BE2C (cell line): ENCODE measurements at regions not wholly inside any gene's neighbourhood (a gene's known extent, or its start where the extent isn't known, plus 50 kb on each side); places are given as distances from the start of the nearest gene placed in this dataset.
"Not testable (repeated sequence)": the region's sequence is repeated elsewhere in the genome, so short reads cannot be mapped to it uniquely, and the experiment has no call there.

Experiments
- DNase-seq: peaks from one replicate; pipeline ENCODE4 v3.0.0-alpha.2; 2020
- H3K27me3 ChIP-seq: fragments of 250-450 bp; sonication (Bioruptor Pico); 2 replicates; pipeline ENCODE4 v1.5.1; 2020; ENCODE audit warnings: mild to moderate bottlenecking
- H3K36me3 ChIP-seq: fragments of 250-450 bp; sonication (Bioruptor Pico); 2 replicates; pipeline ENCODE4 v1.5.1; 2020; ENCODE audit warnings: mild to moderate bottlenecking
- H3K4me1 ChIP-seq: fragments of 250-450 bp; sonication (Bioruptor Pico); 2 replicates; pipeline ENCODE4 v1.5.1; 2020
- H3K4me3 ChIP-seq: 2 replicates; pipeline ENCODE4 v1.5.1; 2011; ENCODE audit warnings: low read depth, low read length
- H3K9me3 ChIP-seq: fragments of 250-450 bp; sonication (Bioruptor Pico); 2 replicates; pipeline ENCODE4 v1.5.1; 2020
- CTCF ChIP-seq: IDR thresholded peaks from 2 replicates; pipeline ENCODE4 v1.5.1; 2012; ENCODE audit warnings: mild to moderate bottlenecking, low read depth, low read length

- H3K4me3 ChIP-seq, H3K4me1 ChIP-seq, H3K36me3 ChIP-seq, DNase-seq, H3K9me3 ChIP-seq, H3K27me3 ChIP-seq: not testable (repeated sequence)
Observed at GRCh38 chr21:13984728-13985127, 226.0 kb downstream of the LIPI start.

GRCh38 chr21:13981176-13982087, 229.3 kb downstream of the LIPI start:
- not testable (repeated sequence) for H3K4me1 ChIP-seq, H3K27me3 ChIP-seq, DNase-seq, H3K4me3 ChIP-seq, H3K9me3 ChIP-seq, H3K36me3 ChIP-seq

- DNase-seq, result peak; percentile 77
- TF ChIP-seq CTCF, result peak; percentile 43
Observed at GRCh38 chr21:13980115-13980662, 230.6 kb downstream of the LIPI start.

GRCh38 chr21:13979608-13980007, 231.1 kb downstream of the LIPI start:
- not testable (repeated sequence) for H3K4me1 ChIP-seq, H3K9me3 ChIP-seq, H3K36me3 ChIP-seq, H3K27me3 ChIP-seq, DNase-seq
- H3K4me3 ChIP-seq, result peak overlapping the region; percentile 40

More at GRCh38 chr21:13980115-13980662, 230.6 kb downstream of the LIPI start:
- H3K4me1 ChIP-seq, H3K27me3 ChIP-seq, H3K9me3 ChIP-seq, H3K36me3 ChIP-seq: not testable (repeated sequence)
- H3K4me3 ChIP-seq, result peak overlapping the region; percentile 40

- not testable (repeated sequence) for H3K27me3 ChIP-seq, H3K4me3 ChIP-seq, H3K4me1 ChIP-seq, H3K9me3 ChIP-seq, DNase-seq, H3K36me3 ChIP-seq
Observed at GRCh38 chr21:13974582-13974981, 236.2 kb downstream of the LIPI start.

GRCh38 chr21:13969853-13970252, 240.9 kb downstream of the LIPI start:
- H3K36me3 ChIP-seq, H3K9me3 ChIP-seq, H3K27me3 ChIP-seq, H3K4me1 ChIP-seq, DNase-seq, H3K4me3 ChIP-seq: not testable (repeated sequence)

- not testable (repeated sequence) for H3K9me3 ChIP-seq, H3K27me3 ChIP-seq, H3K36me3 ChIP-seq, DNase-seq, H3K4me1 ChIP-seq, H3K4me3 ChIP-seq
Observed at GRCh38 chr21:13969002-13969401, 241.8 kb downstream of the LIPI start.

- H3K4me3 ChIP-seq, H3K36me3 ChIP-seq, DNase-seq, H3K9me3 ChIP-seq, H3K27me3 ChIP-seq, H3K4me1 ChIP-seq: not testable (repeated sequence)
Observed at GRCh38 chr21:13963259-13963658, 247.5 kb downstream of the LIPI start.

- no peak for DNase-seq
- H3K9me3 ChIP-seq, result no peaks in the 10 kb centered on the region
- H3K27me3 ChIP-seq, result no peaks in the 10 kb centered on the region
- no peak overlapping the region for H3K4me3 ChIP-seq
- no peaks in the 10 kb centered on the region for H3K4me1 ChIP-seq
- TF ChIP-seq CTCF, result no peak
- no peaks in the 10 kb centered on the region for H3K36me3 ChIP-seq
Observed at GRCh38 chr21:13937236-13937635, 273.5 kb downstream of the LIPI start.

GRCh38 chr21:13936033-13936937, 274.5 kb downstream of the LIPI start:
- H3K27me3 ChIP-seq, H3K4me1 ChIP-seq, H3K36me3 ChIP-seq, H3K9me3 ChIP-seq, H3K4me3 ChIP-seq: not testable (repeated sequence)
- DNase-seq, result peak; percentile 4

GRCh38 chr21:13935396-13936032, 275.2 kb downstream of the LIPI start:
- not testable (repeated sequence) for H3K36me3 ChIP-seq, H3K4me1 ChIP-seq, H3K27me3 ChIP-seq, H3K4me3 ChIP-seq, H3K9me3 ChIP-seq
- peak; percentile 2 for DNase-seq

GRCh38 chr21:13934887-13935342, 275.8 kb downstream of the LIPI start:
- H3K4me3 ChIP-seq, H3K4me1 ChIP-seq, H3K36me3 ChIP-seq, H3K9me3 ChIP-seq, H3K27me3 ChIP-seq, DNase-seq: not testable (repeated sequence)

GRCh38 chr21:13923175-13923574, 287.6 kb downstream of the LIPI start:
- H3K27me3 ChIP-seq, H3K4me1 ChIP-seq, DNase-seq, H3K4me3 ChIP-seq, H3K9me3 ChIP-seq, H3K36me3 ChIP-seq: not testable (repeated sequence)
